CD1c-positive myeloid dendritic cell (primary cell): ENCODE measurements at regions not wholly inside any gene's neighbourhood (a gene's known extent, or its start where the extent isn't known, plus 50 kb on each side); places are given as distances from the start of the nearest gene placed in this dataset.
"Not testable (repeated sequence)": the region's sequence is repeated elsewhere in the genome, so short reads cannot be mapped to it uniquely, and the experiment has no call there.

Experiments used
- DNase-seq: peaks from one replicate; pipeline ENCODE4 v3.0.0-alpha.2; 2016; ENCODE audit errors: extremely low spot score

DNA sequence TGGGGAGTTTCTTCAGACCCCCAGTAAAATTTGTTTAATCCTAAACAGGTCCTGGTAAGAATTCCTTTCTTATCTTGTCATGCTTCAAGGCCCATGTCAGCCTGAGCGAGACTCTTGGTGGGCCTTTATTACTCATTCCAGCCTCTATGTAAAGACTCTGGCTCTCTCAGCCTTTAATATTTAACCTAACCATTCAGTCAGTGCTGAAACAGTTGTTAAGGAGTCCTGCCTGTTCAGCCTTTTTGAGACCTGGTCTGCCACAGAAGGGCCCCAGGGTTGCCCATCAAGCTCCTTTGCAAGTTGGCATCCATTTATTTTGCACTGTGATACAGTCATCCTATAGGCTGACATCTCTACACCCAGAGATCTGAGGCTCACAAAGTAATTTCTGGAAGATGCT is 107.7 kb upstream of the VANGL1 start:
- no peak for DNase-seq

DNA sequence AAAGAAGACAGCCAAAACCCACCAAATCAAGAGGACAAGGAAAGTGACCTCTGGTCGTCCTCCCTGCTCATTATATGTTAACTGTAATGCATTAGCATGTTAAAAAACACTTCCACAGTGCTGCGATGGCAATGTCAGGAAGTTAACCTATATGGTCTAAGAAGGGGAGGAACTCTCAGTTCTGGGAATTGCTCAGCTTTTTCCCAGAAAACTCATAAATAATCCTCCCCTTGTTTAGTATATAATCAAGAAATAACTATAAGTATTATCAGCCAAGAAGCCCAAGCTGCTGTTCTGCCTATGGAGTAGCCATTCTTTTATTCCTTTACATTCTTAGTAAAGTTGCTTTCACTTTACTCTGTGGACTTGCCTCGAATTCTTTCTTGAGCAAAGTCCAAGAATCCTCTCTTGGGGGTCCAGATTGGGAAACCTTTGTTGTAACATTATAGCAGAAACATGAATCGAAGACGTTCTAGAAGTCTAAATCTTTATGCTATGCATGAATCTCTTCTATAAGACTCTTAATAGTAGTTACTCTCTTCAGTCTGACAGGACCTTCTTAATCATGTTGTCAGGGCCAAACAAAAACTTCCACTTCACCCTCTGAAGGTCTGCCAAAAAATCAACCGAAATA is 110.0 kb upstream of the VANGL1 start:
- DNase-seq, result no peak

DNA sequence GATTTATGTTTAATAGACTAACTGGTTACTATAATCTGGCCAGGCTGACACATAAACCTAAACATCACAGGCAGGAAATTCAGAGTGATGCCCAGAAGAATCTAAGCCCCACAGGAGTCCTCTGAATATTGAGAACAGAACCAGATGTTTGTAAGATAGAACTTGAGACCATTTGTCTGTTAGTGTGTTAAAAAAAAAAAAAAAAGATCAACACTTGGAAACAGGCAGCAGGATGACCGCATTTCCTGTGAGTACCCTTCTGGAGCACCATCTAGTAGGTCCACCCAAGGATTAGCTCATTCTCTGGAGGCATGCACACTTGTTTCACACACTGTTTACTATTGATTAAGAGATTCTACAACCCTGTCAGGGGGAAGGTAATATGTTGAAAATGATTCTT is 111.4 kb upstream of the VANGL1 start:
- DNase-seq, result no peak

DNA sequence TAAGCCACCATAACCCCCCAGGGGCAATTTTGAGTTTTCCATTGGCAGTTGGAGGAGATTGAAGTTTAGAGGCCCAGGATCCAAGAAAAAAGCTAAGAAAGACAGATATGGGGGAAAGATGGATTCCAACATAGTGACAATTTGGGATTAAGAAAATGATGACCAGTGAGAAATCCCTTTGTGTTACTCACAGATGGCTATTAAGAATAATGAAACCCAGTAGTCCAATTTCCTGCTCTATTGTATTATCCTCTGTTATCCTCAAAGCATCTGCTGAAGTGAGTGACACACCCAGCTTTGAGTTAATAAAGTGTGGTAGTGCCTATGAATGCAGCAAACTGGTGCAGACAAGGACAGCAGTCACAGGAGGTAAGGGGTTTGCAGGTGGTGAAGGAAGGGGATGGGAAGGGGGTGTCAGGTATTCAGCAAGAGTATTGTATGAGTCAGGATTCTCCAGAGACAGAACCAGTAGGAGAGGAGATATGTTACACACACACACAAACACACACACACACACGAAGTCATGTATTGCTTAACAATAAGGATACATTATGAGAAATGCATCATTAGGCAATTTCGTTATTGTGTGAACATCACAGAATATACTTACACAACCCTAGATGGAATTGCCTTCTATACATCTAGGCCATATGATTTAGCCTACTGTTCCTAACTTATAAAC is 112.4 kb upstream of the VANGL1 start:
- no peak for DNase-seq

DNA sequence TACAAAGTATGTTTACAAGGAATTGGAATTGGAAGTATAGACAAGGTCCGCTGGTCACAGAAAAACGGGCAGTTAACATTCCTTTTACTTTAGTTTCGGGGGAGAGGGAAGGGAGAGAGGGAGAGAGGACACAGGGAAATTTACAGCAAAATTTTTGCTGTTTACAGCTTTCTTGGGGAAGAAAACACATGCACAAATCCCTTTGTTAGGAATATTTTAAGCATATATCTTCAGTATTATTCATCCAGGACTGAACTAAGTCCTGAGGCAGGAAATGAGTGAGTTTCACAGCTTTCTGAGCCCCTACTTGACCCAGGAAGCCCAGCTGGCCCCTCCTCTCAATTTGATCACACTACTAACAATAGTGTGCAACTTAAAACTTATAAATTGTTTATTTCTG is 113.4 kb upstream of the VANGL1 start:
- not testable (repeated sequence) for DNase-seq

DNA sequence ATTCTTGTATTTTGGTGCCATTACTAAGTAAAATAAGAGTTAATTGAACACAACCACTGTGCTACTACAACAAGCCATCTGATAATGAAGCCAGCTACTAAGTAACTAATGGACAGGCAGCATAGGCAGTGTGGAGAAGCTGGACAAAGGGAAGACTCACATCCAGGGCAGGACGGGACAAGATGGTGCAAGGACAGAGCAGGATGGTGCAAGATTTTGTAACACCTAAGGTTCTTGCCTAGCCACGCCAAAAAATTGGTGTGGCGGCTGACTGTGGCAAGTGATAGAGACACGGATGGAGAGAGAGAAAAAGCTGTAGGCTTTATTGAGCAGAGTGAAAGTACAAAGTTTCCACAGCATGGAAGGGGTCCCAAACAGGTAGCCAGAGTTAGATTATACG is 114.0 kb upstream of the VANGL1 start:
- DNase-seq, result no peak

DNA sequence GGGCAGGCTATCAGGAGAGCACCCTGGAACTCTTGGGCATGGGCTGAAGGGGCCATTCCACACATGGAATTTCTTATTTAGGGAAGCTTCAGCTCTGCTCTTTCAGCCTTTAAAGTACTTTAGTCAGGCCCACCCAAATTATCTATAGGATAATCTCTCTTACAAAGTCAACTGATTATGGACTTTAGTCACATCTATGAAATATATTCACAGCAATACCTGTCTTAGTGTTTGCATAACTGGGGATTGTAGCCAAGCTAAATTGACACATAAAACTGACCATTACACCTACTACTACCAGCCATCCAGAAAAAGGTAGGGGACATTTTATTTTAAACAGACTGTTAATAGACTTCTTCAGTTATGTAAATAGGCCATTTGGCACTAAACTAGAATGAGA is 114.9 kb upstream of the VANGL1 start:
- DNase-seq, result no peak

DNA sequence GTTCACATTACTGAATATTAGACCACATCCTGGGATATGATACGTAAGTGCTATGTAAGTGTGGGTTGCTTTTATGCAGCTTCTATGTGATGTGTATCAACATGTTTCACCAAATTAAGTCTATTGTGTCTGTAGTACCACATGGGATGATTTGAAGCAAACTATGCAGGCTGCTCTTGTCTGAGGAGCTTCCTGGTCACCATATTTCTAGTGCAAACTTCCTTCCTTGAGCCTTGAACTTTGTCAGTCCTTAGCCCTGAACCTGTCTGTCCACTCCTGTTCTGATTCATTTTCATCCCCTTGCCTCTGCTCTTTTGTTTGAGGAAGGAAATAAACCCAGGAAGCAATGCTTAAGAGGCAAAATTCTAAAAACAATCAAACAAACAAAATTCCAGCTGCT is 117.5 kb upstream of the VANGL1 start:
- no peak for DNase-seq

DNA sequence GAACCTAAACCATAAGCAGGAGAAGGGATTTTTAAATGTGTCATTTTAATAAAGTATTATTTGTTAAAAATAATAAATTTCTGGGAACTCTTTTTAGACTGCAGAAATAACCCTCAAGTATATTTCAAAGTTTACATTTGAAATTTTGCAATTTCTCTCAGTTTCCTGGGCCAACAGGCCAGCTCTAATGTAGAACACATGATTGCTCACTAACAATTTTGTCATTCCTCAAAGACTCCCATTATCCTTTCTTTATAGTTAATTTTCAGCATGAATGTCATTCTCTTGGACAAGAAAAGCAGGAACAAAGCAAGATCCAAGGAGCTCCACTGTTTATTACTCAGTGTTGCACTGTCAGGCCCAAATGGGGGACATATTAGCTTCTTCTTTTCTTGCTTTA is 119.4 kb upstream of the VANGL1 start:
- DNase-seq, result no peak

DNA sequence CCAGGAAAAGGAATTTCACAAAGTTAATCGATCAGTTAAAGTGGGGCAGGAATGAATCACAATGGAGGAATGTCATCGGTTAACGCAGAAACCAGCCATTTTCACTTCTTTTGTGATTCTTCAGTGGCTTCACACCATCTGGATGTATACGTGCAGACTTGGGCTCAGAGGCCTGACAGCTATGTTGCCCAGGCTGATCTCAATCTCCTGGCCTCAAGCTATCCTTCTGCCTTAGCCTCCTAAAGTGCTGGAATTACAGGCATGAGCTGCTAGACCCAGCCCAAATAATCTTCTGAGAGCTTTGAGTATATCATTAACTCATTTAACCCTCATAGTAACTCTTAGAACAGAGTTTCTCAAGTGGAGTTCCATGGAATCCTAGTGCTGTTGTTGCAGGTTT is 126.5 kb upstream of the VANGL1 start:
- no peak for DNase-seq

DNA sequence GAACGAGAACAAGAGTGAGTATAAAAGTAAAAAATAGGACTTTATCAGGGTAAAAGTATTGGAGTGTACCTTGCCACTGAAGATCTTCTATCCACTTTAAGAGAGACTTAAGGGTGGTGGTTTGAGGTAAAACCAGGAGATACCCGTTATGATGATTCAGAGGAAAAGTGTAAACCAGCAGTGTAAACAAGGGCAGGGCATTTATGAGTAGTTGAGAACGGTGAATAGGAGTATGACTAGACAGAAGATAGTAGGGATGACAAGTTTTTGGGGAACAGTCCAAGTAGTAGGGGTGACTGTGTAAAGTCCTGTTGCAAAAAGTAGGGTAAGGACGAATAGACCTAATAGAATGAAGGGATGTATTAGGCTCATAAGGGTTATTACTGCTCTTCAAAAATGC is 131.5 kb upstream of the VANGL1 start:
- DNase-seq, result not testable (repeated sequence)

DNA sequence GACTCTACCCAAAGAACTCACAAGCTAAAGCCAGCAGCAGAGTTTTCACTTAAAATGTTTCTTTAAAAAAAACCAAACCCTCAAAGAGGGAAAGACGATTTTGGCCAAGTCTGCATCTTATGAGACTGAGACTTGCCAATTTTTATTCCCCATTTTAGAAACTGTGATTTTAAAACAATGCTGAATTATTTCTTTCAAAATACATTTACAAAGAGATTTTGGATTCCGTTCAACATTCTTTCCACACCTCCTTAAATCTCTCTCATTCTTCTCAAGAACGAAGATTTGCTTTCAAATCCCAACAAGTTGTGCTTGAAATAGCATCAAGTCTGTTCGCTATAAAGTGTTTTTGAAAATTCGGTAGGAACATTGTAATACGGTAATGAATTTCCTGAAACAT is 133.9 kb upstream of the VANGL1 start:
- DNase-seq, result no peak

DNA sequence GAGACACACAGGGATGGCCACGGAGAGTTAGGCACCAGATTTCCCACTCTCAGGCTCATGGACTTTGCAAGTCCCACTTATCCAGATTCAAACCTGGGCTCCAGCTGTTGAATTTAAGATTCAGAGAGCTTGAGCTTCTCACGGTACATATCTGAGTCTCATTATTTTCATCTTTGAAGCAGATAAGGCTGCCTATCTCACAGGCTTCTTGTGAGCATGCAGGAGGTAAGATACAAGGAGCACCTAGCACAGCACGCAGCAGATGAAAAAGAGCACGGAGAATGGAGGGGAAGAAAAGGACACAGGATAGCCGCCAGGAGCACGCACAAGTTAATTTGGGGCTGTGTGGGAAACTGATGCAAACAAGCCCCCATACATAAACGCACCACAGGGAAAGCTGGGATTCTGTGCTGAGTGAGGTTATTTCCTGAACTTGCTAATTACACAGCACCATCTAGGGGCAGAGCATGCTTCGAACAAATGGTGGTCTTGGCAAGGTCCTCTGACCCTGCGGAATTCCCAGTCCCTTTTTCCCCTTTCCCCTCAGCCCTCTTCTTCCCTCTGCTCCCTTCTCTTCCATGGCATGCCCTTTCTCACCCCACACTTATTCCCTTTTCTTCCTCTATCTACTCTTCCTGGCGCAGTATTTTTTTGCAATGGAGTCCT is 134.7 kb upstream of the VANGL1 start:
- no peak for DNase-seq

DNA sequence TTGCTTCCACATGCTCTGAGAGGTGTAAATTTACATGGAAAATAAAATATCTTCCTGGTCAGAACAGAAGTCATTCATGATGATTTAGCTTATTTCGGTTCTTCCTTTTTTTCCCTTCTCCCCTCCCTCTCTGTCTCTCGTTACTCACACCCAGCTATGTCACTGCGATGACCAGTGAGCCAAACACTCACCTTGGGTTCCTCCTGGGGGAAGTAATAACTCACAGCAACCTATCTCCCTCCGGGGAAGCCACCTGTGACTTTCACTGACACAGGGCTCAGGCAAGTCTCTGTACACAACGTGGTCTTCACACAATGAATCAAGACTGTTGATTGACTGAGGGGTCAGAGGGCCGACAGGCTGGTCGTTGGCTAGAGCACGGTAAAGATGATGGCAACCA is 135.3 kb upstream of the VANGL1 start:
- DNase-seq, result no peak

DNA sequence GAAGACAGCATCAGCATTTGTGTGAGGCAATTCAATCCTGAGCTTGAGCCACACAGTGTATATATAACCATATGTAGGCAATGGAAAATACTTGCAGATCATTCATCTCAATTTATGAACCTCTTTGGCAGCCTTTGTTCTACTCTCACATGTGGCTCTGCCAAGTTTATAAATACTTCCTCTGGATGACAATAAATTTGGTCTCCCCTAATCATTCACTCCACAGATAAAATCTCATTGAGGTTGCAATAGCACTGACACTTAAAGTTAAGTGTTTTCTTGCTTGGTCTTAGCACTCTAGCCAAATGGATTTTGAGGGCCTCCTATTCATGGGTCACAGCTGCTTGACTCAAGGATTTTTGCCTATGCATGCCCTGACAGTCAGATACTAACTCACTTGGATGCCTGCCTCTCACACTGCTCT is 136.6 kb upstream of the VANGL1 start:
- DNase-seq, result no peak

DNA sequence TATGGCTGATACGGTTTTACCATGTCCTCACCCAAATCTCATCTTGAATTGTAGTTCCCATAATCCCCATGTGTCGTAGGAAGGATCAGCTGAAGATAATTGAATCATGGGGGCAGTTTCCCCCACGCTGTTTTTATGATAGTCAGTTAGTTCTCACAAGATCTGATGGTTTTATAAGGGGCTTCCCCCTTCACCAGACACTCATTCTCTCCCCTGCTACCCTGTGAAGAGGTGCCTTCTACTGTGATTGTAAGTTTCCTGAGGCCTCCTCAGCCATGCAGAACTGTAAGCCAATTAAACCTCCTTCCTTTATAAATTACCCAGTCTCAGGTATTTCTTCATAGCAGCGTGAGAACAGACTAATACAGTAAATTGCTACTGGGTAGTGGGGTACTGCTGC is 139.6 kb upstream of the VANGL1 start:
- DNase-seq, result not testable (repeated sequence)

DNA sequence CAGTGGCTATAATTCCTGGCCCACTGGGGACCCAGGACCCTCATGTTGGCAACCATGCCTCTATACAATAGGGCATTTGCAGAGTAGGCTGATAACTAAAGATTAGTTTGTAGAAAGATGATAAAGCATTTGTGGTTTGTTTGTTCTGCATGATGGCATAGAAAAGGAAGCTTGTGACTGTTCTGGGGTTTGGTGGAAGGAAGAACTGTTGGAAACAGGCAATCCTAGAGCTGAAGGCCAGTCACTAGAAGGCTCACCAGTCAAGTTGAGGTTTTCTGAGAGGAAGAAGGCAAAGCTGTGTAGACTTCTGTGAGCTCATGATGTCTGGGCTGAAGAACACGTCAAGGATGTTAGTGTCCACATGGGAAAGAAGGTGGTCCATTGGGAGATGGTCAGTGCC is 140.3 kb upstream of the VANGL1 start:
- DNase-seq, result no peak

DNA sequence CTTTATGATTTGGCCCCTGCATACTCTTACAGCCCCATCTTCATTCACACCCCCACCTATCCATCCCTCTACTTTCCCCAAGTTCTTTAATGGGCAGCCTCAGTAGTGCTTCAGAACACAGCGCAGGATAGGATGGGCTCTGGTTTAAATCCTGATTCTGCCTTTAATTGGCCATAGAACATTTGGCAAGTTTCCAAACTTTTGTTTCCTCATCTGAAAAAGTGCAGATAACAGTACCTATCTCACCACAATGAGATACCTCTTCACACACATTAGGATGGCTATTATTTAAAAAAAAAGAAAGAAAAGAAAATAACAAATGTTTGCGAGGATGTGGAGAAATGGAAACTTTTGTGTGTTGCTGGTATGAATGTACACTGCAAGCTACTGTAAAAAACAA is 142.5 kb upstream of the VANGL1 start:
- DNase-seq, result no peak

DNA sequence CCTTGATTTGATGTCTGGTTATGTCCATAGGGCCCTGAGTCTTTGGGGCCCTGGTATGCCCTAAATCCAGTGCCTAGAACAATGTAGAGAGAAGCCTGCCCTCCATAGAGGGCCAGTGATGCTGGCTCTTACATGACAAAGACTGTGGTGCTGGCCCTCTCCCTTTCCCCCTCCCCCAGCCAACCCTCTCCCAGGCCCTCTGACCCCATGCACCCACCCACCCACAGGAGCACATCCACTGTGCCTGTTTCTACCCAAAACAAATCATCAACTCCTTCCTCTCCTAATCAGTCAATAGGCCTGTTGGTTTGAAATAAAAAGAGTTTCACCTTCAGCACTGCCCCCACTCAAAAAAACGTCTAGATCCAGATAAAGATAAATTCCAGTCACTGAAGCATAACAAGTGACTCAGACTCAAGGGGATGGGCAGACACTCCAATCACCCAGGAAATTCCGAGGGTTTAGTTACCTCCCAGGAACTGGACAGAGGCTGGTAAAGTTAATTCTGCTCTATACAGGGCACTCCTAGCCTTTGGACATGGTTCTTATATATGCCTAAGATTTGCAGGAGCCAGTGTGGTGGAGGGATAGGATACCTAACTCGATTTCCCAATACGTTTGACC is 144.8 kb upstream of the VANGL1 start:
- no peak for DNase-seq

DNA sequence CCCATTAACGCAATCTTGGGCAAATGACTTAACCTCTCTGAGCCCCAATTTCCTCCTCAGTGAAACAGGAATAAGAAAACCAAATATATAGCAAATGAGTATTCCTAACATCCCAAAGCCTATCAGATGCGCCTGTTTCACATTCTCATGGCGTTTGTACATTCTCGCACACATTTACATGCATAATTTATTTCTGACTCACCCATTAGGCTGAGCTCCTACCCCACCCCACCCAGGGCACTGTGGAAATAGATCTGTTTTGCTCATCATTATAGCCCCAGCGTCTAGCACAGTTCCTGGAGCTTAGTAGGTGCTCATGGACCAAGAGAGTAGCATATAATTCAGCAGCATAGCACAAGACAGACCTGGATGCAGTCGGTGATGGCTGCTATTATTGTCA is 146.1 kb upstream of the VANGL1 start:
- DNase-seq, result no peak

DNA sequence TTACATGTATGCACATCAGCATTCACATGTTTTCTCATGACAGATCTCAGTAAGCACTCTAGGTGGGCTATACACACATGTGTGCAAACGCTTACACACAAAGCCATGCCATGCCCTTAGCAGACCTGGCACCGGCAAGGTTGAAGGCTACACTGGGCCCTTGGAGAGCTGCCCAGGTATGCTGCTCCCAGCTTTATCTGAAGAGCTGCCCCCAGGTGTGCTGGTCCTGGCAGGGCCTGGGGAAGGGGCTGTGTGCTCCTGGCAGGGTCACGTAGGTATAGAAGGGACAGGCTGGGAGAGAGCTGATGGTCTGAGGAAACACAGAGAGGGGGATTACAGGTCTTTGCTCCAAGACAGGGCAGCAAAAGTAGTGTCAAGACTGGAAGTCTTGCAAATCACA is 146.7 kb upstream of the VANGL1 start:
- no peak for DNase-seq

DNA sequence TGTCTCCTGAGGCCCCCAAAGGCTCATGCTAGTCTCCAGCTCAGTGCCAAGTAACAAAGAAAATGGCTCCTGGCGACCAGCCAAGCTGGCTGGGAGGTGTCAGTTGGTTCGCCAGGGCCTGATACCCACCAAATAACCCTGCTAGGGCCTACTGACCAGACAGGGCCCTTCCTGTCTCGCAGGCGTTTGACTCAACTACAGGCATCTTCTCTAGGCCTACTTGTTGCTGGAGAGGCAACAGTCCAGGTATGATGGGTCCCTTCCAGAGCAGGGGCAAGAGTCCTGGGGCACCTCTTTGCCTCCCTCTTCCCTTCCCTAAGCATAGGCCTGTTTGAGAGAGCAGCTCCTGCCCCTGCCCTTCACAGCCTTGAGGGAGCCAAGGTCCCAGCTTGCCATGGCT is 147.9 kb upstream of the VANGL1 start:
- DNase-seq, result no peak

DNA sequence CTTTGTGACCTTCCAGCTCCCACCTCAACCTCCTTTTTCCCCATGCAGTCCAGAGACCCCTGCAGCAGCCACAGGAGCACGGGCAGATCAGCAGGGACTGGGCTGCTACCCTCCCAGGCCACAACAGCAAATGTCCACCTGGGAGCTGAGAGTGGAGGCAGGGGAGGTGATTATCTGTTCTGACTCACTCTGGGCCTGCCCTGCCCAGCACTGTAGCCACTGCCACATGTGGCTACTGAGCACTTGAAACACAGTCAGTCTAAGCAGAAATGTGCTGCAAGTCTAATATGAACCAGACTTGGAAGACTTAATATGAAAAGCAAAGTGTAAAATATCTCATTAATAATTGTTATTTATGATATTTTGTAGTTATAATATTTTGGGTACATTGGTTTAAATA is 148.9 kb upstream of the VANGL1 start:
- no peak for DNase-seq
